ENCODE measurements at regions not wholly inside any gene's neighbourhood (a gene's known extent, or its start where the extent isn't known, plus 50 kb on each side); places are given as distances from the start of the nearest gene placed in this dataset.
A peak's percentile ranks its signal among the peaks of the same experiment; 100 is the strongest.
"Not testable (repeated sequence)": the region's sequence is repeated elsewhere in the genome, so short reads cannot be mapped to it uniquely, and the experiment has no call there.

DNA sequence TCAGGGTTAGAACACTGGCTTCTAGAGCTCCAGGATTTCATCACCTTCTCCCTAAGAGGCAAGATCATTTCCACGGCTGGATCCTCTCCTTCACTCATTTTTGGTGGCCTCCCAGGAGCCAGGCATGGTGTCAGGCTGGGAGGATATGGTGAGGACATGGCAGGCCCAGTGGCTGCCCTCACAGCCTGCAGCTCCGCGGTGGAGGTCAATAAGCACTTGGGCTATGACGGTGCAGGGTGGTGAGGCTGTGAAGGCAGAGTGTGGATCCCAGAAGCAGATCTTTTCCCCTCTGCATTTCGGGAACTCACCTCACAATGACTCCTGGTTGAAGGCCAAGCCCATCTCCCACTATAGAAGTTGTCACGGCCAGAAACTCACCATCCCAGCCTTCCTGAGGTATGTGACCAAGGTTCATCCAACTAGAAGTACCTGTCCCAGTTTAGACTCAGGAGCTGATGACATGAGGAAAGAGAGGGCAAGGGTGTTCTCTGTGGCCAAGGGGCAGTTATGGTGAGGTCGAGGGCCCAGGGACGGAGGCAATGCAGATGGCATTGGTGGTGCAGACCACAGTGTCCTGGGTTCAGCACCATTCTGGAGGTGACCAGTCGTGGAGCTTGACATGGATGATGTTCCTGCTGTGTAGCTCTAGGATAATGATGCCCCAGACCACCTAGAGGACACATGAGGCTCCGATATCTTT is 100.1 kb upstream of the SMAD3 start:
- Mint-ChIP-seq H3K9me3 (no peaks in the 10 kb centered on the region), H3K27me3 (no peaks in the 10 kb centered on the region), H3K36me3 (no peaks in the 10 kb centered on the region), H3K4me3 (no peak overlapping the region), H3K4me1 (no peaks in the 10 kb centered on the region), H3K27ac (no peak overlapping the region)
- POLR2A ChIA-PET, result no interaction called here
- ATAC-seq (no peak), DNase-seq (no peak)

DNA sequence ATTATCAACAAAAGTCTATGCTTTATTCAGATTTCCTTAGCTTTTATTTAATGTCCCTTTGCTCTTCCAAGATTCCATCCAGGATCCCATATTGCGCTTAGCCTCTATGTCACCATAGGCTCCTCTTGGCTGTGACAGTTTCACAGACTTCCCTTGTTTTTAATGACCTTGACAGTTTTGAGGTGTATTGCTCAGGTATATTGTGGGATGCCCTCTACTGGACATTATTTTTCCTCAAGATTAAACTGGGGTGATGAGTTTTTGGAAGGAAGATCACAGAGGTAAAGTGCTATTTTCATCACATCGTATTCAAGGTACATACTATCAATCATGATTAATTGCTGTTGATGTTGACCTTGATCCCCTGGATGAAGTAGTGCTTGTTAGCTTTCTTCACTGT is 99.1 kb upstream of the SMAD3 start:
- POLR2A ChIA-PET, result no interaction called here

GRCh38 chr15:66968806-66969596 is 96.4 kb upstream of the SMAD3 start:
- Mint-ChIP-seq H3K36me3 (no peaks in the 10 kb centered on the region), H3K9me3 (no peaks in the 10 kb centered on the region), H3K27ac (no peak overlapping the region), H3K4me1 (no peaks in the 10 kb centered on the region), H3K27me3 (peaks cover 0 to 1% (median 0%) of the 10 kb centered on the region in 5 donors), H3K4me3 (no peak overlapping the region)
- ATAC-seq, result no peak
- POLR2A ChIA-PET, result interaction anchor here (0.6 to 0.7 kb wide), 2 partner anchors 97 to 280 kb away, joined by 4 to 5 read pairs; no protein-coding TSS in a partner anchor
- DNase-seq, result no peak

More for the DNA sequence above, 99.1 kb upstream of the SMAD3 start:
- Mint-ChIP-seq H3K9me3 (no peaks in the 10 kb centered on the region), H3K27me3 (peaks cover 0 to 1% (median 0%) of the 10 kb centered on the region in 5 donors), H3K36me3 (no peaks in the 10 kb centered on the region), H3K4me1 (no peaks in the 10 kb centered on the region), H3K4me3 (no peak overlapping the region), H3K27ac (no peak overlapping the region)
- ATAC-seq (no peak), DNase-seq (peak in 1 of 10 donors; percentile 9)

DNA sequence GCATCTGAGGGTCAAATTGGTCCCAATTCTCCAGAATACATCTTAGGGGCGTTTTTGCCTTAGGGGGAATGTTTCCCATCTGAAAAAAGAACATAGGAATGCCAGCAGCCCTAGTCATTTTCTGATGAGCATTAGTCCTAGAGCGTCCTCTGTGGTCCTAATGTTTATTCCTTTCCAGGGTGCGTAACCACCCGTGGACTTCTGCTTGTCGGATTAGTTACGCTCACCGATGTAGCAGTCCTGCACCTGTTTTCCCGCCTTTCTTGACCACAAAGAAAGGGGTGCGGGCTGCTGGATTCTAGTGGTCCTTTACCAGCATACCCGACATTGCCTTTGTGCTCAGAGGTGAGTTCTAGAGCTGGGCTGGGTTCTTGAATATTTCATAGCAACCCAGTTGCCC is 91.3 kb upstream of the SMAD3 start:
- H3K36me3 Mint-ChIP-seq, H3K27ac Mint-ChIP-seq, DNase-seq, H3K4me3 Mint-ChIP-seq, POLR2A ChIA-PET, ATAC-seq, H3K9me3 Mint-ChIP-seq, H3K4me1 Mint-ChIP-seq: not testable (repeated sequence)
- H3K27me3 Mint-ChIP-seq, result peaks cover 1 to 12% (median 3%) of the 10 kb centered on the region in 5 donors

- peaks cover 0 to 12% (median 4%) of the 10 kb centered on the region in 5 donors for H3K27me3 Mint-ChIP-seq
- H3K27ac Mint-ChIP-seq, ATAC-seq, H3K4me1 Mint-ChIP-seq, H3K9me3 Mint-ChIP-seq, H3K4me3 Mint-ChIP-seq, H3K36me3 Mint-ChIP-seq, POLR2A ChIA-PET, DNase-seq: not testable (repeated sequence)
Observed at GRCh38 chr15:66976106-66976640, 89.2 kb upstream of the SMAD3 start.

GRCh38 chr15:66980326-66980725 is 85.1 kb upstream of the SMAD3 start:
- H3K4me3 Mint-ChIP-seq, H3K36me3 Mint-ChIP-seq, DNase-seq, POLR2A ChIA-PET, H3K27ac Mint-ChIP-seq, ATAC-seq, H3K4me1 Mint-ChIP-seq, H3K9me3 Mint-ChIP-seq: not testable (repeated sequence)
- peaks cover 8 to 45% (median 13%) of the 10 kb centered on the region in 5 donors for H3K27me3 Mint-ChIP-seq

- Mint-ChIP-seq H3K4me3 (no peak overlapping the region), H3K27me3 (peaks cover 11 to 43% (median 13%) of the 10 kb centered on the region in 5 donors), H3K4me1 (peaks cover 0 to 2% (median 0%) of the 10 kb centered on the region in 4 donors), H3K9me3 (no peaks in the 10 kb centered on the region), H3K36me3 (peaks cover 0 to 5% (median 0%) of the 10 kb centered on the region in 3 donors), H3K27ac (no peak overlapping the region)
- no peak for ATAC-seq
- no peak for DNase-seq
- POLR2A ChIA-PET, result no interaction called here
Observed at GRCh38 chr15:66981771-66982170, 83.6 kb upstream of the SMAD3 start.

DNA sequence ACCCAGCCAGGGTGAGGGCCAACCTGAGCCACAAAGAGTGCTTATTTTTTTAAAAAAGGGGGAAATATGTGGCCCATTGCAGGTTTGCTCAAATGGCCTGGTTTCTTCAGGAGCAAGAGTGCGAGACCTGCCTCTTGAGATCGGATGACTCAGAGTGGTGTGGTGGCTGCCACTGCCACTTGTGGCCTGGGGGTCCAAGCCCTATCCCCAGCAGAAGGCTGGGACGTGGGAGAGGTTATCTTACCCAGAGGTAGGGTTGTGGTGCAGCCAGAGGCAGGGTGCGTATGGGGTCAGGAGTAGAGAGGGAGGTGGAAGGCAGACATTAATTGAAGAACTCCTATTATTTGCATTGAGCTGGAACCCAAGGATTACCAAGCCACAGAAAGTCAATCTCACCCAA is 83.2 kb upstream of the SMAD3 start:
- DNase-seq (no peak), ATAC-seq (no peak)
- H3K9me3 Mint-ChIP-seq, result no peaks in the 10 kb centered on the region
- H3K4me3 Mint-ChIP-seq, result no peak overlapping the region
- peaks cover 0 to 2% (median 0%) of the 10 kb centered on the region in 4 donors for H3K4me1 Mint-ChIP-seq
- peaks cover 11 to 41% (median 12%) of the 10 kb centered on the region in 5 donors for H3K27me3 Mint-ChIP-seq
- peaks cover 0 to 5% (median 0%) of the 10 kb centered on the region in 3 donors for H3K36me3 Mint-ChIP-seq
- POLR2A ChIA-PET, result no interaction called here
- H3K27ac Mint-ChIP-seq, result no peak overlapping the region

GRCh38 chr15:66982816-66983215 is 82.6 kb upstream of the SMAD3 start:
- Mint-ChIP-seq H3K36me3 (peaks cover 0 to 5% (median 0%) of the 10 kb centered on the region in 3 donors), H3K4me3 (no peak overlapping the region), H3K27me3 (peaks cover 11 to 47% (median 12%) of the 10 kb centered on the region in 5 donors), H3K27ac (no peak overlapping the region), H3K4me1 (peaks cover 0 to 2% (median 0%) of the 10 kb centered on the region in 4 donors), H3K9me3 (no peaks in the 10 kb centered on the region)
- DNase-seq, result no peak
- no peak for ATAC-seq
- POLR2A ChIA-PET, result no interaction called here

DNA sequence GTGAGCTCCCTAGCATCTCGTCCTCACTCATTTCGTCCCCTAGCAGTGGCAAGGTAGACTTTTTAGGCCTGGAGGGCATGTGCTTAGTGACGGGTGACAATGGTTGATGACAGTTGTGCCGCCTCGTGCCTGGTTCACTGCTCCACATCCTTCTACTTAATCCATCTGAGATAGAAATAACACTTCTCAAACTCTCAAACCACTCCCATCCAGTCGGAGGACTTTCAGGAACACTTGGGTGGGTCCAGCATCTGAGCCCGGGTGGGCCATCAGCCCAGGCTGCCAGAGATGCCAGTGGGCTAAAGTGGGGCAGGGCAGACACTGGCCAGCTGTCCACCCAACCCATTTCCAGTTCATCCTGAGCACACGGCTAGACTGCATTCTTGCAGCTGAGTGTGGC is 79.7 kb upstream of the SMAD3 start:
- ATAC-seq, result no peak
- no peak overlapping the region for H3K27ac Mint-ChIP-seq

GRCh38 chr15:66986951-66987350 is 78.5 kb upstream of the SMAD3 start:
- Mint-ChIP-seq H3K36me3 (peaks cover 0 to 14% (median 0%) of the 10 kb centered on the region in 3 donors), H3K9me3 (peaks cover 0 to 11% (median 2%) of the 10 kb centered on the region in 9 donors), H3K27ac (no peak overlapping the region), H3K4me3 (no peak overlapping the region), H3K4me1 (peaks cover 0 to 2% (median 0%) of the 10 kb centered on the region in 4 donors), H3K27me3 (peaks cover 9 to 65% (median 19%) of the 10 kb centered on the region in 5 donors)
- DNase-seq (no peak), ATAC-seq (no peak)
- POLR2A ChIA-PET, result no interaction called here

More for the DNA sequence above, 79.7 kb upstream of the SMAD3 start:
- H3K4me1 Mint-ChIP-seq, result peaks cover 0 to 2% (median 0%) of the 10 kb centered on the region in 4 donors
- H3K36me3 Mint-ChIP-seq, result peaks cover 0 to 14% (median 0%) of the 10 kb centered on the region in 3 donors
- H3K4me3 Mint-ChIP-seq, result no peak overlapping the region
- peaks cover 10 to 65% (median 19%) of the 10 kb centered on the region in 5 donors for H3K27me3 Mint-ChIP-seq
- H3K9me3 Mint-ChIP-seq, result peaks cover 0 to 11% (median 2%) of the 10 kb centered on the region in 9 donors
- POLR2A ChIA-PET, result no interaction called here
- DNase-seq, result no peak

DNA sequence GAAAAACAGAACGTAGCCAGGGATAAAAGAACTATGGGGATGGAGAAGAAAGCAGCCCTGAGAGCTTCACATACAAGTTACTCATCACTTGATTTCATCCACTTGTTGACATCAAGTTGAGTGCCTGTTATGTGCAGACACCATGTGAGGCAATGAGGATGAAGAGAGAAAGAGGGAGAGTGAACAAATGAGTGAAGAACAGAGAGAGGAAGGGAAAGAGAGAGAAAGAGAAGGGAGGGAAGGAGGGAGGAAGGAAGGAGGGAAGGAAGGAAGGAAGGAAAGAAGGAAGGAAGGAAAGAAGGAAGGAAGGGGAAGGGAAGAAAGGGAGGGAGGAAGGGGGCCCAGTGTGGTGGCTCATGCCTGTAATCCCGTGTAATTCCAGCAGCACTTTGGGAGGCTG is 72.3 kb upstream of the SMAD3 start:
- peaks cover 0 to 12% (median 2%) of the 10 kb centered on the region in 9 donors for H3K9me3 Mint-ChIP-seq
- DNase-seq, result no peak
- H3K27me3 Mint-ChIP-seq, result peaks cover 0 to 16% (median 2%) of the 10 kb centered on the region in 5 donors
- no peaks in the 10 kb centered on the region for H3K4me1 Mint-ChIP-seq
- POLR2A ChIA-PET, result no interaction called here
- no peak overlapping the region for H3K4me3 Mint-ChIP-seq
- H3K27ac Mint-ChIP-seq, result peak overlapping the region in 1 of 10 donors; percentile 70
- peaks cover 0 to 10% (median 0%) of the 10 kb centered on the region in 3 donors for H3K36me3 Mint-ChIP-seq
- ATAC-seq, result no peak

Measured in naive thymus-derived CD8-positive, alpha-beta T cell (primary cell).